Right renal cortex interstitium (tissue), 3 donors: ENCODE measurements at regions not wholly inside any gene's neighbourhood (a gene's known extent, or its start where the extent isn't known, plus 50 kb on each side); places are given as distances from the start of the nearest gene placed in this dataset.

Source experiments
- DNase-seq, 3 donors: peaks; one replicate each; pipeline ENCODE4 v3.0.0-alpha.2; 2013; ENCODE audit warnings: low read depth in 3 of 3, low spot score in 2 of 3

GRCh38 chr11:33617672-33618350 lies 82.8 kb downstream of the C11orf91 start:
- DNase-seq: no peak

- DNase-seq: no peak
Observed at GRCh38 chr11:33616552-33616951, 84.1 kb downstream of the C11orf91 start.

GRCh38 chr11:33615751-33616150 lies 84.9 kb downstream of the C11orf91 start:
- DNase-seq: no peak

GRCh38 chr11:33613404-33613803 lies 87.2 kb downstream of the C11orf91 start:
- no peak for DNase-seq

GRCh38 chr11:33610903-33611302 lies 89.7 kb downstream of the C11orf91 start:
- no peak for DNase-seq

- DNase-seq: no peak
Observed at GRCh38 chr11:33608386-33608785, 92.2 kb downstream of the C11orf91 start.

- no peak for DNase-seq
Observed at GRCh38 chr11:33606762-33607161, 93.9 kb downstream of the C11orf91 start.

GRCh38 chr11:33605703-33606102 lies 94.9 kb downstream of the C11orf91 start:
- DNase-seq: no peak

GRCh38 chr11:33598426-33599069 lies 102.1 kb downstream of the C11orf91 start:
- DNase-seq: peak in 1 of 3 donors; percentile 21

- DNase-seq: no peak
Observed at GRCh38 chr11:33594188-33594587, 106.4 kb downstream of the C11orf91 start.

GRCh38 chr11:33590441-33590840 lies 110.2 kb downstream of the C11orf91 start:
- DNase-seq: no peak

- no peak for DNase-seq
Observed at GRCh38 chr11:33588056-33588455, 112.6 kb downstream of the C11orf91 start.

GRCh38 chr11:33585586-33586209 lies 114.9 kb downstream of the C11orf91 start:
- DNase-seq: no peak

GRCh38 chr11:33582636-33583325 lies 117.8 kb downstream of the C11orf91 start:
- no peak for DNase-seq

- DNase-seq: no peak
Observed at GRCh38 chr11:33579101-33579500, 121.5 kb downstream of the C11orf91 start.

- DNase-seq: no peak
Observed at GRCh38 chr11:33577204-33577603, 123.4 kb downstream of the C11orf91 start.

- DNase-seq: no peak
Observed at GRCh38 chr11:33575311-33575710, 125.3 kb downstream of the C11orf91 start.

GRCh38 chr11:33574331-33574730 lies 126.3 kb downstream of the C11orf91 start:
- no peak for DNase-seq

GRCh38 chr11:33569333-33569732 lies 131.3 kb downstream of the C11orf91 start:
- no peak for DNase-seq

- DNase-seq: no peak
Observed at GRCh38 chr11:33567004-33567403, 133.6 kb downstream of the C11orf91 start.

GRCh38 chr11:33564856-33565453 lies 135.7 kb downstream of the C11orf91 start:
- DNase-seq: no peak
